ENCODE measurements at regions not wholly inside any gene's neighbourhood (a gene's known extent, or its start where the extent isn't known, plus 50 kb on each side); places are given as distances from the start of the nearest gene placed in this dataset.

- ATAC-seq, result no peak
Measured at GRCh38 chr6:6892744-6893583, 214.8 kb upstream of the RREB1 start.

- no peak for ATAC-seq
Measured at GRCh38 chr6:6893701-6894100, 214.1 kb upstream of the RREB1 start.

GRCh38 chr6:6895929-6896328 lies 211.8 kb upstream of the RREB1 start:
- ATAC-seq, result no peak

DNA sequence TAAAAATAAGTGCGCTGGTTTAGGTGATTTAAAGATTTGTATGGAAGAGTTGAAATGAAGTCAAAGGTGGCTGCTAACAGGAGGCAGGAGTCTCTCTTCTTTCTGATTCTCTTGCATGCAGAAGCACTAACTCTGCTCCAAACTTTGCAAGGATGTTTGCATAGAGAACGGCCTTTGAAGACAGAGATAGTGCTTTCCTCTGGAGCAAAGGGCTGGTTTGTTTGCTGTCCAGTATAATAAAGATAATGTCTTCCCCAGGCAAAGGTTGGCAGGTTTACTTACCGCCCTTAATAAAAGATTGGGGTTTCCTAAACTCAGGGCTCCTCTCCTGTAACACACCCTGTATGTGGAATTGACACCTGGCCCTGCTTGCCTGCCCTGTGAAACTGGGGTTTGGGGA lies 210.6 kb upstream of the RREB1 start:
- no peak for ATAC-seq

DNA sequence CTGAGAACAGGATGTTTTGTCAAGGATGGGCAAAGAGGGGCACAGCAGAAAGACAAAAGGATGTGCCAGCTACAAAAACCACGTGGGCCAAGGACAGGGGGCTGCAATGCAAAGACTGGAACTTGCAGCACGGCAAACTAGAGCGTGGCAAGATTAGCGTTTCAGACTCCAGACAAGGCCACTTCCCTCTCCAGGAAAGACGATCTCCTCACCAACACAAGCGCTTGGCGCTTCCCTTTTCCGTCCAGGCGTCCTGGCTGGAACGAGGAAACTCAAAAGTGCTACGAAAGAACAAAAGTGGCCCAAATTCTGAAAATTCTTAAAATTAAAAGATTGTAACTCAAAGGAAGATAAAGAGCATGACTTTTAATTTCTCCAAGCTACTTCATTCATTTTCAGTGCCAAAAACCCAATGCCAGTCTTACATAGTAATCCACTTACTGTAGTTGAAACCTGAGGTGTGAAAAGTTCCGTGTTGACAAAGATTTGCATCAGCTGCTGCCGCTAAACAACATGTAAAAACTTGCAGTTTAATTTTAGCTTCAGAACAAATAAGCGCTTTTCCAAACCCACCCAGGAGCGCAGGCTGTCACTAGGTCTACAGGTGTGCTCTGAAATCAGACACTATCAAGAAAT lies 207.1 kb upstream of the RREB1 start:
- no peak for ATAC-seq

- no peak for ATAC-seq
Measured at GRCh38 chr6:6901205-6901719, 206.5 kb upstream of the RREB1 start.

DNA sequence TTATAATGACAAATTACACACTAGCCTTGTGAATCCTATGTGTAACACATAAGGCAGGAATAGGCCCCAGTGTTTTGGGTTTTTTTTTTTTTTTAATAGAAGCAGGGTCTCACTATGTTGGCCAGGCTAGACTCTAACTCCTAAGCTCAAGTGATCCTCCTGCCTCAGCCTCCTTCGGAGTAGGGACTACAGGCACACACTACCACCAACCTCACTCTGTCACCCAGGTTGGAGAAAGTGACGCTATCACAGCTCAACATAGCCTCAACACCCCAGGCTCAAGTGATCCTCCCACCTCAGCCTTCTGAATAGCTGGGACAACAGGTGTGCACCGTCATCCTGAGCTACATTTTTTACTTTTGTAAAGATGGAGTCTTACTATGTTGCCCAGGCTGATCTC lies 205.8 kb upstream of the RREB1 start:
- ATAC-seq, result no peak

- ATAC-seq, result no peak
Measured at GRCh38 chr6:6905961-6906518, 201.7 kb upstream of the RREB1 start.

DNA sequence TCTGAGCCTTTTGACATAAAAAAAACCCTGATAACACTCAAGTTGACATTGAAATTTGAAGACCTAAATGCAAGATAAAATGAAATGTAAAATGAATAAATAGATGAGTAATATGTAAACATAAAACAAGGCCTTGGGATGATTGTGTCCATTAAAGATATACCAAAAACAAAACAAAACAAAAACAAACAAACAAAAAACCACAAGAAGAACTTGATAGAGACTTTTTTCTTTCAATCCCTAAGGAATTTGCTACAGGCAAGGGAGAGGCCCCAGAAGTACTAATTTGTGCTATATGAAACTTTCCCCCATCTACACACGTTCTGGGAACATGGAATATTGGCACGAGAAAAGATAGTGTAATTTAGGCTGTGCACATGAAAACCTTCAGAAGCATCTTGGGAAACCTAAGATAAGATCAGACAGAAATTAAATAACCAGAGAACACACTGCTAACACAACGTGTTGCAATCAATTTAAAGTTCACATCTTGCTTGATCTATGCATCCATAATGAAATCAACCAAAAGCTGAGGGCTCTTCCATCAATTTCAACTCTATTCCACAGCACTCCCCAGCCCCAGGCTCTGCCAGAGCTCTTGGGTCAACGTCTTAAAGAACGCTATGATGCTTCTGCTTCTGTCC lies 201.1 kb upstream of the RREB1 start:
- no peak for ATAC-seq

- ATAC-seq, result no peak
Measured at GRCh38 chr6:6907286-6907685, 200.5 kb upstream of the RREB1 start.

DNA sequence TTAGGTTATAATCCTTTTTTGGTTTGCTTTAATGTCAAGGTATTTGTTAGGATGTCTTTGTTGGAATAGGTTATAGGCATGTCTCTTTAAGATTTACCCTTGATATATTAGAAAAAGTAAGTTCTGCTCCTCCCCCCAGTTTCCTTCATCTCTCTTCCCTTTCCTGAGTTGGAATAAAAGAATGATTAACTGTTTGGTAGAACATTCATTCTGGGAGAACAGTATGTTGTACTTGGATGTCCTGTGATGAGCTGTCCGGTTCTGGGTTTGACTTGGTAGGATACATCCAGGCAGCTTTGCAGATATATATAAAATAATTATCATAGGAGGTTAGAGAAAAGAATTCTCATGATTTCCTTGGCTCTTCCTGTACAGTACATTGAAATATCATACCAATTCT lies 199.6 kb upstream of the RREB1 start:
- ATAC-seq, result no peak

- ATAC-seq, result no peak
Measured at GRCh38 chr6:6909111-6909510, 198.7 kb upstream of the RREB1 start.

- ATAC-seq, result no peak
Measured at GRCh38 chr6:6910734-6911295, 196.9 kb upstream of the RREB1 start.

DNA sequence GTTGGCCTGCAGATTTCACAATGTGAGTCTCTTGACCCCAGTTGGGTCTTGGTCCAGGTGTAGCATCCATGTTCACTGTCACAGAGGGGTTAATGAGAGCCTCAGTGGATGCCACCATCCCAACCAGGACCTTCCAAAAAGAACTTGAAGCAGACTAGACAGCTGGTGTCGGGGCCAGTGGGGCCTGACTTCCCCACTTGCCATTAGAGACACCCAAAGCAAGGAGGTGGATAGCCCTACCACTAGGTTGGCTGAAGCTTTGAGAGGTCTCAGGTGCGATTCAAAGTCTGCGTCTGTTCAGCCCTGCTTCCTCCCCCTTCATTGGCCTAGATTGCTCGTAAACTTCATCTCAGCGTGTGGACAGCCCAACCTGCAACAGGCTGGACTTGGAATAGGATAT lies 196.4 kb upstream of the RREB1 start:
- ATAC-seq, result no peak

- ATAC-seq, result no peak
Measured at GRCh38 chr6:6912817-6913744, 194.7 kb upstream of the RREB1 start.

- ATAC-seq, result no peak
Measured at GRCh38 chr6:6915219-6915618, 192.5 kb upstream of the RREB1 start.

GRCh38 chr6:6915813-6916547 lies 191.8 kb upstream of the RREB1 start:
- ATAC-seq, result no peak

- no peak for ATAC-seq
Measured at GRCh38 chr6:6916598-6916997, 191.2 kb upstream of the RREB1 start.

DNA sequence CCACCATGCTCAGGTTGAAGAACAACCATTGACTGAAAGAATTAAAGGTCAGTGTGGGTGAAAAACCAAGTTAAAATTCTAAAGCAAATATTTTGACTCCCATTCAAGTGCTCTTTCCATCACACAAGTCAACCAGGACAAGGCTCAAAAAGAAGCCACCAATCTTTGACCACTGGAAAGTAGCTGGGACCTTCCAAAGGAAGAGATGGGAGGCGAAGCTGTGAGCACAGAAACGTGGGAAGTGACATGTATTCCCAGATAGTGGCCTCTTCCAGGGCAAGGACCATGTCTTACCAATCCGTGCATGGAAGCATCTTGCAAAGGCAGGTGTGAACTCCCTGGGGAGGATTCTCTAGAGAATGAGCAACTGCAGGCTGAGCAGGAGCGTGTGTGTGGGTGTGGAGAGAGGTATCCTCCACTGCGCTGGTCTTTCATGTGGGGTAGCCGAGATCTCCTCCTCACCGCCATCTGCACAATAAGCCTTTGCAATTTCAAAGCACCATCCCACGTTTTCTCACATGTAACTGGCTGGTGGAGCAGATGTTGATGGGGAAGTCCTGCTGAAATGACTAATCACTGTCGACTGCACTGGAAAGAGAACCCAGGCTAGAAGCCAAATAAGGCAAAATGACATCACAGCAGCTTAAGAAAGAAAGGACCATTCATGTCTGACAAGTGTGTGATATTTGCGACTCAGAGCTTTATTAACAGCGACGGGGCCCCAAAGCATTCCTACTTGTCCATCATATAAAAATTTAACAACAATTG lies 189.4 kb upstream of the RREB1 start:
- ATAC-seq, result peak; percentile 94 to 95

GRCh38 chr6:6919173-6919572 lies 188.6 kb upstream of the RREB1 start:
- no peak for ATAC-seq
